HepG2 (cell line): ENCODE measurements at regions not wholly inside any gene's neighbourhood (a gene's known extent, or its start where the extent isn't known, plus 50 kb on each side); places are given as distances from the start of the nearest gene placed in this dataset.

Source experiments
- AHR ChIP-seq: IDR thresholded peaks from 2 replicates; pipeline ENCODE4 v1.6.1; 2018; ENCODE audit warnings: missing genetic modification reagents, missing compliant biosample characterization
- ARNTL ChIP-seq: sonication (generic); formaldehyde crosslinking; IDR thresholded peaks from 2 replicates; pipeline ENCODE4 v1.4.0; 2020; ENCODE audit warnings: mild to moderate bottlenecking, missing genetic modification reagents
- BHLHE40 ChIP-seq: IDR thresholded peaks from 2 replicates; pipeline ENCODE4 v1.6.1; 2011; ENCODE audit warnings: low read length, improper control_type of control experiment
- CHD4 ChIP-seq: fragments of 200-600 bp; sonication (generic); IDR thresholded peaks from 2 replicates; pipeline ENCODE4 v1.7.0; 2017; ENCODE audit warnings: mild to moderate bottlenecking, low read length, borderline replicate concordance
- EZH2 ChIP-seq: conservative IDR thresholded peaks from 2 replicates; pipeline ENCODE4 v1.6.1; 2012; ENCODE audit warnings: mild to moderate bottlenecking, low read depth, low read length, moderate library complexity
- FOXK1 ChIP-seq: sonication (generic); formaldehyde crosslinking; IDR thresholded peaks from 2 replicates; pipeline ENCODE4 v1.4.0; 2020; ENCODE audit warnings: low read depth, missing genetic modification reagents, borderline replicate concordance
- HCFC1 ChIP-seq: fragments of 150-350 bp; IDR thresholded peaks from 2 replicates; pipeline ENCODE4 v1.6.1; 2014; ENCODE audit warnings: low read depth, low read length
- HINFP ChIP-seq: sonication (generic); formaldehyde crosslinking; IDR thresholded peaks from 2 replicates; pipeline ENCODE4 v1.4.0; 2020; ENCODE audit warnings: low read depth, mild to moderate bottlenecking, missing genetic modification reagents
- HMG20A ChIP-seq: IDR thresholded peaks from 2 replicates; pipeline ENCODE4 v1.6.1; 2016; ENCODE audit warnings: borderline replicate concordance
- HOXA7 ChIP-seq: sonication (generic); formaldehyde crosslinking; IDR thresholded peaks from 2 replicates; pipeline ENCODE4 v1.8.1; 2022; ENCODE audit warnings: mild to moderate bottlenecking, missing genetic modification reagents, moderate library complexity
- KMT2A ChIP-seq: sonication (generic); formaldehyde crosslinking; IDR thresholded peaks from 2 replicates; pipeline ENCODE4 v1.4.0; 2020; ENCODE audit warnings: missing genetic modification reagents
- MAFF ChIP-seq: IDR thresholded peaks from 2 replicates; pipeline ENCODE4 v1.6.1; 2011; ENCODE audit warnings: low read depth, low read length, improper control_type of control experiment
- MTERF4 ChIP-seq: sonication (generic); formaldehyde crosslinking; IDR thresholded peaks from 2 replicates; pipeline ENCODE4 v1.8.0; 2023; ENCODE audit warnings: mild to moderate bottlenecking, missing genetic modification reagents
- PAF1 ChIP-seq: IDR thresholded peaks from 2 replicates; pipeline ENCODE4 v1.6.1; 2016; ENCODE audit warnings: missing genetic modification reagents, missing compliant biosample characterization
- RCOR2 ChIP-seq: IDR thresholded peaks from 2 replicates; pipeline ENCODE4 v1.6.1; 2016; ENCODE audit warnings: missing biosample characterization, missing genetic modification reagents
- SALL1 ChIP-seq: sonication (generic); formaldehyde crosslinking; IDR thresholded peaks from 2 replicates; pipeline ENCODE4 v1.8.0; 2022; ENCODE audit warnings: mild to moderate bottlenecking, missing genetic modification reagents
- SP4 ChIP-seq: sonication (generic); formaldehyde crosslinking; IDR thresholded peaks from 2 replicates; pipeline ENCODE4 v1.8.1; 2023; ENCODE audit warnings: mild to moderate bottlenecking, missing genetic modification reagents
- SRSF4 ChIP-seq: fragments of 200-400 bp; formaldehyde crosslinking; IDR thresholded peaks from one replicate; pipeline ENCODE4 v1.6.1; 2018; ENCODE audit warnings: mild to moderate bottlenecking, low read depth, low read length, moderate library complexity; ENCODE audit not compliant: poor library complexity, severe bottlenecking
- TBL1XR1 ChIP-seq: fragments of 150-350 bp; IDR thresholded peaks from 2 replicates; pipeline ENCODE4 v1.6.1; 2014; ENCODE audit warnings: borderline replicate concordance, low read length; ENCODE audit not compliant: partially characterized antibody
- U2AF1 ChIP-seq: fragments of 200-400 bp; formaldehyde crosslinking; optimal IDR thresholded peaks from 2 replicates; pipeline ENCODE3; 2017; ENCODE audit warnings: mild to moderate bottlenecking, low read depth, low read length
- U2AF2 ChIP-seq: fragments of 200-400 bp; formaldehyde crosslinking; IDR thresholded peaks from 2 replicates; pipeline ENCODE4 v1.6.1; 2017; ENCODE audit warnings: low read depth, mild to moderate bottlenecking, low read length
- WIZ ChIP-seq: sonication (generic); formaldehyde crosslinking; IDR thresholded peaks from 2 replicates; pipeline ENCODE4 v1.5.1; 2020; ENCODE audit warnings: mild to moderate bottlenecking, missing genetic modification reagents
- ZBTB21 ChIP-seq: sonication (generic); formaldehyde crosslinking; IDR thresholded peaks from 2 replicates; pipeline ENCODE4 v1.4.0; 2020; ENCODE audit warnings: missing genetic modification reagents
- ZBTB38 ChIP-seq: sonication (generic); formaldehyde crosslinking; IDR thresholded peaks from 2 replicates; pipeline ENCODE4 v1.5.1; 2020; ENCODE audit warnings: mild to moderate bottlenecking, missing genetic modification reagents
- ZNF292 ChIP-seq: sonication (generic); formaldehyde crosslinking; IDR thresholded peaks from 2 replicates; pipeline ENCODE4 v1.8.1; 2022; ENCODE audit warnings: mild to moderate bottlenecking, low read depth, missing genetic modification reagents, borderline replicate concordance
- ZNF30 ChIP-seq: sonication (generic); formaldehyde crosslinking; IDR thresholded peaks from 2 replicates; pipeline ENCODE4 v1.5.0; 2020; ENCODE audit warnings: mild to moderate bottlenecking, missing genetic modification reagents
- ZNF451 ChIP-seq: sonication (generic); formaldehyde crosslinking; IDR thresholded peaks from 2 replicates; pipeline ENCODE4 v1.5.0; 2020; ENCODE audit warnings: mild to moderate bottlenecking, missing genetic modification reagents
- ZNF557 ChIP-seq: sonication (generic); formaldehyde crosslinking; IDR thresholded peaks from 2 replicates; pipeline ENCODE4 v1.4.0; 2020; ENCODE audit warnings: missing genetic modification reagents
- TF ChIP-seq, protein P1 (sequence below): sonication (generic); formaldehyde crosslinking; IDR thresholded peaks from 2 replicates; pipeline ENCODE4 v1.4.0; 2020; ENCODE audit warnings: missing genetic modification reagents
- TF ChIP-seq, protein P2 (sequence below): sonication (generic); formaldehyde crosslinking; IDR thresholded peaks from 2 replicates; pipeline ENCODE4 v1.5.1; 2020; ENCODE audit warnings: mild to moderate bottlenecking, missing genetic modification reagents, moderate library complexity

- TF ChIP-seq MAFF = no peak
- no peak for TF ChIP-seq HINFP (CRISPR knock-in tag)
- TF ChIP-seq SALL1 (CRISPR knock-in tag) = no peak; the same call in 1 of the 2 replicates
- TF ChIP-seq HOXA7 (CRISPR knock-in tag) = no peak
- TF ChIP-seq FOXK1 (CRISPR knock-in tag) = no peak
- no peak for TF ChIP-seq SP4 (CRISPR knock-in tag)
- no peak for TF ChIP-seq MTERF4
- TF ChIP-seq U2AF2 = no peak
- TF ChIP-seq ZNF451 (CRISPR knock-in tag) = no peak
- TF ChIP-seq ZNF30 (CRISPR knock-in tag) = no peak
- no peak for TF ChIP-seq ZBTB21 (CRISPR knock-in tag)
- TF ChIP-seq RCOR2 (CRISPR knock-in tag) = peak; percentile 84; the same call in 1 of the 2 replicates
- no peak for TF ChIP-seq ZNF292 (CRISPR knock-in tag)
- TF ChIP-seq, protein P1, sequence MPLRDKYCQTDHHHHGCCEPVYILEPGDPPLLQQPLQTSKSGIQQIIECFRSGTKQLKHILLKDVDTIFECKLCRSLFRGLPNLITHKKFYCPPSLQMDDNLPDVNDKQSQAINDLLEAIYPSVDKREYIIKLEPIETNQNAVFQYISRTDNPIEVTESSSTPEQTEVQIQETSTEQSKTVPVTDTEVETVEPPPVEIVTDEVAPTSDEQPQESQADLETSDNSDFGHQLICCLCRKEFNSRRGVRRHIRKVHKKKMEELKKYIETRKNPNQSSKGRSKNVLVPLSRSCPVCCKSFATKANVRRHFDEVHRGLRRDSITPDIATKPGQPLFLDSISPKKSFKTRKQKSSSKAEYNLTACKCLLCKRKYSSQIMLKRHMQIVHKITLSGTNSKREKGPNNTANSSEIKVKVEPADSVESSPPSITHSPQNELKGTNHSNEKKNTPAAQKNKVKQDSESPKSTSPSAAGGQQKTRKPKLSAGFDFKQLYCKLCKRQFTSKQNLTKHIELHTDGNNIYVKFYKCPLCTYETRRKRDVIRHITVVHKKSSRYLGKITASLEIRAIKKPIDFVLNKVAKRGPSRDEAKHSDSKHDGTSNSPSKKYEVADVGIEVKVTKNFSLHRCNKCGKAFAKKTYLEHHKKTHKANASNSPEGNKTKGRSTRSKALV = 0 out of 2 replicates have a peak, but pooled peaks have one; percentile 36
- TF ChIP-seq, protein P2, sequence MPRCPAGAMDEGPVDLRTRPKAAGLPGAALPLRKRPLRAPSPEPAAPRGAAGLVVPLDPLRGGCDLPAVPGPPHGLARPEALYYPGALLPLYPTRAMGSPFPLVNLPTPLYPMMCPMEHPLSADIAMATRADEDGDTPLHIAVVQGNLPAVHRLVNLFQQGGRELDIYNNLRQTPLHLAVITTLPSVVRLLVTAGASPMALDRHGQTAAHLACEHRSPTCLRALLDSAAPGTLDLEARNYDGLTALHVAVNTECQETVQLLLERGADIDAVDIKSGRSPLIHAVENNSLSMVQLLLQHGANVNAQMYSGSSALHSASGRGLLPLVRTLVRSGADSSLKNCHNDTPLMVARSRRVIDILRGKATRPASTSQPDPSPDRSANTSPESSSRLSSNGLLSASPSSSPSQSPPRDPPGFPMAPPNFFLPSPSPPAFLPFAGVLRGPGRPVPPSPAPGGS = no peak
- no peak for TF ChIP-seq TBL1XR1
- no peak for TF ChIP-seq U2AF1
- no peak for TF ChIP-seq EZH2
- TF ChIP-seq PAF1 (CRISPR knock-in tag) = no peak
- TF ChIP-seq ZBTB38 (CRISPR knock-in tag) = no peak
- TF ChIP-seq SRSF4 = no peak
- no peak for TF ChIP-seq KMT2A (CRISPR knock-in tag)
- TF ChIP-seq WIZ (CRISPR knock-in tag) = no peak
- no peak for TF ChIP-seq ZNF557 (CRISPR knock-in tag)
- no peak for TF ChIP-seq HCFC1
- no peak for TF ChIP-seq CHD4
- TF ChIP-seq HMG20A = no peak; the same call in 1 of the 2 replicates
- TF ChIP-seq AHR (CRISPR knock-in tag) = no peak
- TF ChIP-seq BHLHE40 = no peak
- TF ChIP-seq ARNTL (CRISPR knock-in tag) = no peak
Observed at GRCh38 chr20:53769041-53769440, 175.4 kb upstream of the ZNF217 start (continued).
